ENCODE measurements at regions not wholly inside any gene's neighbourhood (a gene's known extent, or its start where the extent isn't known, plus 50 kb on each side); places are given as distances from the start of the nearest gene placed in this dataset.

DNA sequence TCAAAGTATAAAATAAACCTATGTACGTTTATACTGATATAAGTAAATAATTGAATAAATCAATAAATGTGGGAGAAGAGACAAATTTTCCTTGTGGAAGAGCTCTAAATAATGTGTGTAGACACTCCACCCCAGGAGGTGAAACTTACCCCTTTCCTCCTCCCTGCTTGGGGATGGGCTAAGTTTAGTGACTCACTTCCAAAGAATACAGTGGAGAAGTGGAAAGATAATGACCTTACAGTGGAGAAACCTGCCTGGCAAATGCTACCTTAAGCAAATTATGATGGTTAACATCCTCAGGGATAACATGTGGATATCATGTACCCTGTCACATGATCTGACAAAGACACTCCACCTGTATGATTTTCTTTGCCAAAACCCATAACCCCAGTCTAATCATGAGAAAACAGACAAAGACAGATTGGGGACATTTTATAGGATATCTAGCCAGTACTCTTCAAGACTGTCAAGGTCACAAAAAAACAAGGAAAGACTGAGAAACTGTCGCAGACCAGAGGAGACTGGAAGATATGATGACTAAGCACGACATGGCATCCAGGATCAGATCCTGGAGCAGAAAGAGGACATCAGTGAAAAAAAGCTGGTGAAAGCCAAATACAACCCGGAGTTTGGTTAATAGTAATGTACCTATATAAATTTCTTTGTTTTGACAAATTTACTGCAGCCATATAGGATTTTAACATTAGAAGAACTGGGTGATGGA lies 195.5 kb upstream of the PRDM1 start:
- TF ChIP-seq ZNF292 (tag by site-specific recombination; IDR thresholded peaks at IDR 0.05; ENCODE audit: borderline replicate concordance, low read depth) = no peak
- TF ChIP-seq, protein P1, sequence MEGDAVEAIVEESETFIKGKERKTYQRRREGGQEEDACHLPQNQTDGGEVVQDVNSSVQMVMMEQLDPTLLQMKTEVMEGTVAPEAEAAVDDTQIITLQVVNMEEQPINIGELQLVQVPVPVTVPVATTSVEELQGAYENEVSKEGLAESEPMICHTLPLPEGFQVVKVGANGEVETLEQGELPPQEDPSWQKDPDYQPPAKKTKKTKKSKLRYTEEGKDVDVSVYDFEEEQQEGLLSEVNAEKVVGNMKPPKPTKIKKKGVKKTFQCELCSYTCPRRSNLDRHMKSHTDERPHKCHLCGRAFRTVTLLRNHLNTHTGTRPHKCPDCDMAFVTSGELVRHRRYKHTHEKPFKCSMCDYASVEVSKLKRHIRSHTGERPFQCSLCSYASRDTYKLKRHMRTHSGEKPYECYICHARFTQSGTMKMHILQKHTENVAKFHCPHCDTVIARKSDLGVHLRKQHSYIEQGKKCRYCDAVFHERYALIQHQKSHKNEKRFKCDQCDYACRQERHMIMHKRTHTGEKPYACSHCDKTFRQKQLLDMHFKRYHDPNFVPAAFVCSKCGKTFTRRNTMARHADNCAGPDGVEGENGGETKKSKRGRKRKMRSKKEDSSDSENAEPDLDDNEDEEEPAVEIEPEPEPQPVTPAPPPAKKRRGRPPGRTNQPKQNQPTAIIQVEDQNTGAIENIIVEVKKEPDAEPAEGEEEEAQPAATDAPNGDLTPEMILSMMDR (tag by site-specific recombination; IDR thresholded peaks at IDR 0.05) = no peak
